B cell (primary cell): ENCODE measurements at regions not wholly inside any gene's neighbourhood (a gene's known extent, or its start where the extent isn't known, plus 50 kb on each side); places are given as distances from the start of the nearest gene placed in this dataset.
A peak's percentile ranks its signal among the peaks of the same experiment; 100 is the strongest.

Source experiments
- ATAC-seq: fragments of 200-7000 bp; cut with Tn5 transposase; one replicate; pipeline ENCODE4 v1.10.0; 2021; ENCODE audit warnings: low read depth, mild to moderate bottlenecking, moderate number of reproducible peaks, moderate library complexity
- CTCF ChIA-PET: fragments of 350-600 bp; sonication (Branson Sonifier 250); formaldehyde crosslinking; loops from one replicate; lab custom pipeline; 2021; ENCODE audit warnings: antibody characterized with exemption, inconsistent platforms; lab: Charles Lee
- POLR2A ChIA-PET: fragments of 350-600 bp; sonication (Branson Sonifier 250); formaldehyde crosslinking; loops from one replicate; lab custom pipeline; 2021; ENCODE audit warnings: antibody characterized with exemption; lab: Charles Lee
- DNase-seq: peaks from one replicate; pipeline ENCODE4 v3.0.0; 2013
- H2AFZ ChIP-seq: 2 replicates; pipeline ENCODE4 v1.6.1; 2012; ENCODE audit warnings: mild to moderate bottlenecking, low read depth, low read length; ENCODE audit not compliant: insufficient read depth, poor library complexity, severe bottlenecking
- H3K27ac ChIP-seq, 2 donors: 1 replicate in 1 of 2; 2 replicates in 1 of 2; pipeline ENCODE4 v1.5.1; 2012 to 2013; ENCODE audit warnings: low read length in 2 of 2, mild to moderate bottlenecking in 2 of 2, moderate library complexity in 1 of 2
- H3K27me3 ChIP-seq, 4 experiments: fragments of 200-600 bp in 1 of 4; sonication (generic) in 1 of 4; replicated peaks in 1 of 4; 1 replicate in 2 of 4; 2 replicates in 2 of 4; pipeline versions ENCODE4 v1.6.1 to v1.7.0; 2013 to 2016; ENCODE audit warnings: low read length in 3 of 4, mild to moderate bottlenecking in 2 of 4, mixed read lengths in 1 of 4, moderate library complexity in 1 of 4; ENCODE audit not compliant: insufficient read depth in 4 of 4, control insufficient read depth in 3 of 4; ENCODE audit errors: control extremely low read depth in 1 of 4
- H3K36me3 ChIP-seq, 2 experiments: replicated peaks in 1 of 2; 1 replicate in 1 of 2; 2 replicates in 1 of 2; pipeline versions ENCODE4 v1.6.1 to v1.7.1; 2013; ENCODE audit warnings: low read length in 1 of 2; ENCODE audit not compliant: insufficient read depth in 2 of 2, control insufficient read depth in 1 of 2; ENCODE audit errors: control extremely low read depth in 1 of 2, extremely low read depth in 1 of 2
- H3K4me1 ChIP-seq, 2 donors: fragments of 200-600 bp in 1 of 2; sonication (generic) in 1 of 2; 1 replicate in 1 of 2; 2 replicates in 1 of 2; pipeline versions ENCODE4 v1.5.1 to v1.6.1; 2013 to 2017; ENCODE audit warnings: low read length in 2 of 2; ENCODE audit not compliant: control insufficient read depth in 2 of 2, insufficient read depth in 2 of 2
- H3K4me2 ChIP-seq: replicated peaks from 2 replicates; pipeline ENCODE3; 2012; ENCODE audit warnings: mild to moderate bottlenecking, low read depth, low read length; ENCODE audit not compliant: poor library complexity, severe bottlenecking
- H3K4me3 ChIP-seq, 5 experiments: fragments of 200-600 bp in 1 of 5; sonication (generic) in 1 of 5; 1 replicate in 3 of 5; 2 replicates in 2 of 5; pipeline versions ENCODE4 v1.5.1 to v1.7.0; 2011 to 2016; ENCODE audit warnings: low read length in 4 of 5, mild to moderate bottlenecking in 4 of 5, low read depth in 2 of 5, control low read depth in 1 of 5, moderate library complexity in 1 of 5; ENCODE audit not compliant: insufficient read depth in 1 of 5; ENCODE audit errors: control extremely low read depth in 1 of 5, extremely low read depth in 1 of 5
- H3K79me2 ChIP-seq: fragments of 200-600 bp; sonication (generic); one replicate; pipeline ENCODE4 v1.6.0; 2016; ENCODE audit warnings: low read length; ENCODE audit not compliant: control insufficient read depth, insufficient read depth
- H3K9ac ChIP-seq: fragments of 200-600 bp; sonication (generic); 2 replicates; pipeline ENCODE4 v1.6.1; 2017; ENCODE audit warnings: mild to moderate bottlenecking, low read length, moderate library complexity
- H3K9me3 ChIP-seq, 3 donors: one replicate each; pipeline versions ENCODE4 v1.6.1 to v1.7.1; 2013; ENCODE audit warnings: low read length in 2 of 3; ENCODE audit not compliant: control insufficient read depth in 2 of 3, insufficient read depth in 1 of 3; ENCODE audit errors: control extremely low read depth in 1 of 3
- H4K20me1 ChIP-seq: 2 replicates; pipeline ENCODE4 v1.6.0; 2012; ENCODE audit warnings: mild to moderate bottlenecking, low read length; ENCODE audit not compliant: insufficient read depth, control insufficient read depth, poor library complexity, severe bottlenecking
- H3K27ac Mint-ChIP-seq: one replicate; pipeline ENCODE4 v1.8.0; 2021; ENCODE audit warnings: mixed read lengths
- H3K27me3 Mint-ChIP-seq: one replicate; pipeline ENCODE4 v1.8.0; 2021; ENCODE audit warnings: mixed read lengths
- H3K4me1 Mint-ChIP-seq: one replicate; pipeline ENCODE4 v1.8.0; 2021; ENCODE audit warnings: mixed read lengths
- H3K4me3 Mint-ChIP-seq: one replicate; pipeline ENCODE4 v1.8.0; 2021; ENCODE audit warnings: mixed read lengths
- H3K9me3 Mint-ChIP-seq: one replicate; pipeline ENCODE4 v1.8.0; 2022; ENCODE audit warnings: mixed read lengths; ENCODE audit not compliant: insufficient read depth
- EZH2 ChIP-seq: IDR thresholded peaks from 2 replicates; pipeline ENCODE4 v1.6.1; 2012; ENCODE audit warnings: borderline replicate concordance, low read depth, mild to moderate bottlenecking, moderate library complexity, low read length; ENCODE audit not compliant: insufficient read depth, poor library complexity, severe bottlenecking
- WGBS: methylation state at CpG from one replicate; pipeline ENCODE4 v1.1.5; 2013; ENCODE audit warnings: missing lambda C conversion rate; ENCODE audit not compliant: insufficient coverage; 5-methylcytosine and 5-hydroxymethylcytosine counted together
- intact Hi-C: fragments of 100-400 bp; cut with micrococcal nuclease; formaldehyde crosslinking; loops from one replicate; pipeline ENCODE4 v1.10.0; 2022
- TF ChIP-seq, protein P1 (sequence below): fragments of 200-600 bp; IDR thresholded peaks from one replicate; pipeline ENCODE4 v1.8.0; 2022; ENCODE audit warnings: antibody characterized with exemption, mild to moderate bottlenecking

DNA sequence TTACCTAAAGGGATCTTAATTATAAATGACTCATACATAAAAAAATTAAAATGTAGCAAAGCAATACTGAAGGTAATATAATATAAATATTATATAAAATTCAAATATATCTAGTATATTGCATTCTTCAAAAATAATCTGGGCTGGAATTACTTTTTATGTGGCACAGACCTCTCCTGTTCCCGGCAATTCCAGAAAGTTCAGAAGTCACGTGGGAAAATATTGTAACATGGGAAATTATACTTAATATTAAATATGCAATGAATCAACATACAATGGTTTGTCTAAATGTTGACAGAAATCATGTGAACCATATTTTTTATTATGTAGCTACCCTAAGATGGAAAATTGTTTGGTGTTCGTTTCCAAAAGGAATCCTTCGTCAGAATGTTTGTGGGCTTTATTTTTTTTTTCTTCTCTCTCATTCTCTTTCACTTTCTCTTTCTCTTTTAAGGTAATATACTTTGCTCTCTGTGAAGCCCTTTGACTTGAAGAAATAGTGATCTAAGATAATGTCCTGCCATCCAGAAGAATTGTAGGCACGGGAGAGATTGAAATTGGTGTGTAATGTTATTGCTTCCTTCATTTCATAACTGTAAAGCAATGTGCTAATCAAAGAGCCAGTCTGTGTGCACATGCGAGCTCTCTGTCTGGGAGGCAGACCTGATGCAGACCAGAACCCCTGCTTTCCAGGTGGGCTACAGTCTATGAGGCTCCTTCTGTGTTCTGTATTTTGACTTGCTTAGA lies 559.4 kb downstream of the NR2F2 start:
- WGBS, result 80% methylated on average over 1 of the region's 6 CpGs
- H3K27ac ChIP-seq, result no peak overlapping the region
- peak overlapping the region; percentile 46 for H3K4me2 ChIP-seq
- H3K27me3 ChIP-seq, result no peaks in the 10 kb centered on the region
- H3K4me1 Mint-ChIP-seq, result no peaks in the 10 kb centered on the region
- DNase-seq (no peak), ATAC-seq (no peak)
- H3K9me3 ChIP-seq, result no peaks in the 10 kb centered on the region
- peak overlapping the region; percentile 35 for H3K4me3 Mint-ChIP-seq
- peak overlapping the region; percentile 41 for H3K9ac ChIP-seq
- peak overlapping the region; percentile 46 for H2AFZ ChIP-seq
- H3K79me2 ChIP-seq, result no peaks in the 10 kb centered on the region
- H3K27me3 Mint-ChIP-seq, result no peaks in the 10 kb centered on the region
- POLR2A ChIA-PET, result no interaction called here
- TF ChIP-seq, protein P1, sequence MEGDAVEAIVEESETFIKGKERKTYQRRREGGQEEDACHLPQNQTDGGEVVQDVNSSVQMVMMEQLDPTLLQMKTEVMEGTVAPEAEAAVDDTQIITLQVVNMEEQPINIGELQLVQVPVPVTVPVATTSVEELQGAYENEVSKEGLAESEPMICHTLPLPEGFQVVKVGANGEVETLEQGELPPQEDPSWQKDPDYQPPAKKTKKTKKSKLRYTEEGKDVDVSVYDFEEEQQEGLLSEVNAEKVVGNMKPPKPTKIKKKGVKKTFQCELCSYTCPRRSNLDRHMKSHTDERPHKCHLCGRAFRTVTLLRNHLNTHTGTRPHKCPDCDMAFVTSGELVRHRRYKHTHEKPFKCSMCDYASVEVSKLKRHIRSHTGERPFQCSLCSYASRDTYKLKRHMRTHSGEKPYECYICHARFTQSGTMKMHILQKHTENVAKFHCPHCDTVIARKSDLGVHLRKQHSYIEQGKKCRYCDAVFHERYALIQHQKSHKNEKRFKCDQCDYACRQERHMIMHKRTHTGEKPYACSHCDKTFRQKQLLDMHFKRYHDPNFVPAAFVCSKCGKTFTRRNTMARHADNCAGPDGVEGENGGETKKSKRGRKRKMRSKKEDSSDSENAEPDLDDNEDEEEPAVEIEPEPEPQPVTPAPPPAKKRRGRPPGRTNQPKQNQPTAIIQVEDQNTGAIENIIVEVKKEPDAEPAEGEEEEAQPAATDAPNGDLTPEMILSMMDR, result no peak
- TF ChIP-seq EZH2, result no peak
- intact Hi-C loops, result no loop called here
- no peaks in the 10 kb centered on the region for H3K36me3 ChIP-seq
- no peaks in the 10 kb centered on the region for H4K20me1 ChIP-seq
- no peaks in the 10 kb centered on the region for H3K9me3 Mint-ChIP-seq
- no peak overlapping the region for H3K27ac Mint-ChIP-seq
- CTCF ChIA-PET, result no interaction called here
- H3K4me3 ChIP-seq, result peak overlapping the region in 1 of 5 experiments; percentile 12
- H3K4me1 ChIP-seq, result no peaks in the 10 kb centered on the region

DNA sequence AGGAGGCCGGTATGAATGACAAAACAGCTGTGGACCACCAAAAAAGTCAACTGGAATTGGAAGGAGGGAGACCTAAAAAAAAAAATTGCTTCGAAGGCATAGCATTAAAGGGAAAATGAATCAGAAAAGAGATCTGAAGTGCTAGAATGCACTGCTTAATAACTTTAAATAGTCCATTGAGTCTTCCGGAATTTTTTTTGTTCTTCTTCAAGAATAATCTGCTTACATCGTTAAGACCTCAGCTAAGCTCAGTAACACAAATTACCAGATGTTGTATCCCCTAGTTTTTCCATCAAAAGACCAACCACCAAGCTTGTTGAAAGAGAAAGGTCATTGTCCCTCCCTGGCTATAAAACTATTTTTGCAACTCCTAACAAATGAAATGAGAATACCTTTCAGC lies 560.5 kb downstream of the NR2F2 start:
- TF ChIP-seq EZH2, result no peak
- TF ChIP-seq, protein P1, result no peak
- Histone ChIP-seq H3K9ac (no peak overlapping the region), H3K79me2 (no peaks in the 10 kb centered on the region), H3K4me1 (no peaks in the 10 kb centered on the region), H3K36me3 (no peaks in the 10 kb centered on the region), H2AFZ (no peak overlapping the region), H3K27ac (no peak overlapping the region), H3K9me3 (no peaks in the 10 kb centered on the region), H3K4me2 (no peak overlapping the region), H4K20me1 (no peaks in the 10 kb centered on the region), H3K27me3 (no peaks in the 10 kb centered on the region), H3K4me3 (no peak overlapping the region)
- Mint-ChIP-seq H3K4me3 (no peak overlapping the region), H3K4me1 (no peaks in the 10 kb centered on the region), H3K27ac (no peak overlapping the region), H3K9me3 (no peaks in the 10 kb centered on the region), H3K27me3 (no peaks in the 10 kb centered on the region)
- intact Hi-C loops, result no loop called here
- DNase-seq (no peak), ATAC-seq (no peak)
- WGBS, result 40% methylated on average over 1 of the region's 4 CpGs
- ChIA-PET CTCF (no interaction called here), POLR2A (no interaction called here)
